ENCODE measurements at regions not wholly inside any gene's neighbourhood (a gene's known extent, or its start where the extent isn't known, plus 50 kb on each side); places are given as distances from the start of the nearest gene placed in this dataset.

- H4K20me1 ChIP-seq (replicated peaks; ENCODE audit: control insufficient read depth, insufficient read depth, low read length) = no peaks in the 10 kb centered on the region
- H3K79me2 ChIP-seq (ENCODE audit: control insufficient read depth, insufficient read depth, low read length) = no peaks in the 10 kb centered on the region
- no peak overlapping the region for H2AFZ ChIP-seq (ENCODE audit: low read depth, low read length)
- FAIRE-seq (no peak), DNase-seq (ENCODE audit: extremely low read depth in 1 of 4, low spot score in 3 of 4) (no peak), ATAC-seq (no peak)
- H3K9me3 ChIP-seq (replicated peaks; ENCODE audit: control insufficient read depth, insufficient read depth, low read depth, low read length) = no peaks in the 10 kb centered on the region
- no peak overlapping the region for H3K4me2 ChIP-seq (ENCODE audit: insufficient read depth, low read length)
- H3K27me3 ChIP-seq (ENCODE audit: control insufficient read depth in 2 of 2, insufficient read depth in 2 of 2, low read length in 2 of 2) = peaks cover 3 to 8% of the 10 kb centered on the region in 2 experiments; a peak in 2 of 5 replicates
- CTCF ChIA-PET (ENCODE audit: low intra/inter-chr PET ratio) = interaction anchor here (0.6 kb wide), 1 partner anchor 258 kb away, joined by 3 read pairs; no protein-coding TSS in a partner anchor
- 0% methylated on average over 2 of the region's 2 CpGs for WGBS (ENCODE audit: insufficient coverage, low coverage, missing lambda C conversion rate)
- H3K4me1 ChIP-seq (replicated peaks in 1 of 2; ENCODE audit: control insufficient read depth in 2 of 2, insufficient read depth in 2 of 2, low read length in 2 of 2) = no peaks in the 10 kb centered on the region
- BruUV-seq (replicated peaks) = no TSS peak
- in situ Hi-C loops (cut with MboI) (no loop called here), intact Hi-C loops (cut with micrococcal nuclease) (no loop called here)
- no peak overlapping the region for H3K27ac ChIP-seq (ENCODE audit: extremely low read depth, low read depth, low read length)
- H3K9me1 ChIP-seq (ENCODE audit: control insufficient read depth, insufficient read depth, low read length) = no peaks in the 10 kb centered on the region
- POLR2A ChIA-PET = no interaction called here
- no peak overlapping the region for H3K9ac ChIP-seq (ENCODE audit: insufficient read depth in 1 of 2, low read depth in 2 of 2, low read length in 2 of 2)
- TF ChIP-seq KAT8 (IDR thresholded peaks at IDR 0.05; ENCODE audit: low read depth) = no peak
- TF ChIP-seq RERE (CRISPR knock-in tag; IDR thresholded peaks at IDR 0.05; ENCODE audit: borderline replicate concordance) = no peak
- TF ChIP-seq ZNF3 (CRISPR knock-in tag; IDR thresholded peaks at IDR 0.05) = no peak
- no peak for TF ChIP-seq MIER1 (IDR thresholded peaks at IDR 0.05; ENCODE audit: low read depth)
- no peak for TF ChIP-seq MTA3 (IDR thresholded peaks at IDR 0.05; ENCODE audit: borderline replicate concordance)
- TF ChIP-seq CREB1 (IDR thresholded peaks at IDR 0.05) = no peak
- TF ChIP-seq CREB1 (CRISPR knock-in tag; IDR thresholded peaks at IDR 0.05) = no peak
- no peak for TF ChIP-seq ZFP36 (IDR thresholded peaks at IDR 0.05; ENCODE audit: low read depth, low read length, partially characterized antibody)
- TF ChIP-seq CHAMP1 (IDR thresholded peaks at IDR 0.05) = no peak
- no peak for TF ChIP-seq ZNF347 (CRISPR knock-in tag; IDR thresholded peaks at IDR 0.05; ENCODE audit: low read depth)
- TF ChIP-seq ZNF639 (CRISPR knock-in tag; conservative IDR thresholded peaks at IDR 0.05 in 1 of 2, IDR thresholded peaks at IDR 0.05 in 1 of 2) = no peak
- no peak for TF ChIP-seq ZFX (CRISPR knock-in tag; IDR thresholded peaks at IDR 0.05)
- no peak for TF ChIP-seq THRAP3 (IDR thresholded peaks at IDR 0.05; ENCODE audit: borderline replicate concordance)
- no peak overlapping the region for H3K4me3 ChIP-seq
- no peaks in the 10 kb centered on the region for H3K36me3 ChIP-seq (ENCODE audit: control insufficient read depth, insufficient read depth, low read length)
Observed at GRCh38 chr20:2238601-2239000, 57.2 kb upstream of the TGM3 start.
